DND-41 (cell line): ENCODE measurements at regions not wholly inside any gene's neighbourhood (a gene's known extent, or its start where the extent isn't known, plus 50 kb on each side); places are given as distances from the start of the nearest gene placed in this dataset.

ENCODE experiments used
- CTCF ChIP-seq: IDR thresholded peaks from 2 replicates; pipeline ENCODE4 v1.5.1; 2012; ENCODE audit warnings: borderline replicate concordance, low read length, moderate library complexity, mild to moderate bottlenecking; ENCODE audit not compliant: poor library complexity, severe bottlenecking; ENCODE audit errors: extremely low read depth
- EZH2 ChIP-seq: IDR thresholded peaks from 3 replicates; pipeline ENCODE4 v1.6.1; 2012; ENCODE audit warnings: borderline replicate concordance, low read depth, mild to moderate bottlenecking, moderate library complexity, low read length, inconsistent platforms; ENCODE audit not compliant: severe bottlenecking

GRCh38 chr12:124218243-124218560 is 76.7 kb upstream of the RFLNA start:
- no peak for TF ChIP-seq EZH2
- no peak for TF ChIP-seq CTCF
